Activated CD4-positive, alpha-beta T cell treated with anti-CD3 and anti-CD28 coated beads, Interleukin-2, amount 50 U/mL, for 24 hours (primary cell): ENCODE measurements at regions not wholly inside any gene's neighbourhood (a gene's known extent, or its start where the extent isn't known, plus 50 kb on each side); places are given as distances from the start of the nearest gene placed in this dataset.
"Not testable (repeated sequence)": the region's sequence is repeated elsewhere in the genome, so short reads cannot be mapped to it uniquely, and the experiment has no call there.

Experiments used
- DNase-seq, 2 donors: peaks; one replicate each; pipeline ENCODE4 v3.0.0-alpha.2; 2020; ENCODE audit warnings: low read depth in 1 of 2, low spot score in 1 of 2

DNA sequence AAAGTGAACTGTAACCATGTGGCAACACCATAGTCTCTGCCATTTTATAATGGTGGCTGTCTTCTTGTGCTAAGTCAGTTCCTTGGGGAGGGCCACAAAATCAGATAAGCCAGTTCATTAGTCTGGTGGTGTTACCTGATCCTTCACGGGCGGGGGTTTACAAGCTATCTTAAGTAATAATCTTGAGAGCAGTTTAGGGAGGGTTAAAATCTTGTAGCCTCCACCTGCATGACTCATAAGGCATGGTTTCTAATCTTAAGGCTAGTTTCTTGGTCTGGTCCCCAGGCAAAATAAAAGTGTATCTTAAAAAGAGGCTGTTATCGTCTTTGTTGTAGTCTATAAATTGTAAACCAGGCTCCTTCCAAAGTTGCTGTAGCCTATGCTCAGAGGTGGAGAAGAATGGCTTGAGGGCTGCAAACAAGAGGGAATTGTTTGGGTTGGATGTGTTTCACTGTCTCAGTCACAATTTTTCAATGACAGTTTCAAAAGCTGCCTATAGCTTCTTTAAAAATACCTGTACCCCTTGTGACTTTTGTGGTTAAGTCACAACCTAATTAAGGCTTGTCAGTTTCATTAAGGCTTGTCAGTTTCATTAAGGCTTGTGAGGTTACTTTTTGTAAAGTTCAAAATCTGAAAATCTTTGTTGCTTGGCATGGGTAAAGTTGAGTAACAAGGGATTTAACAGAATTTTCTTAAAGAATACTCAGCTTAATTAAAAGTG, 135.7 kb downstream of the RPS4Y2 start:
- no peak for DNase-seq

DNA sequence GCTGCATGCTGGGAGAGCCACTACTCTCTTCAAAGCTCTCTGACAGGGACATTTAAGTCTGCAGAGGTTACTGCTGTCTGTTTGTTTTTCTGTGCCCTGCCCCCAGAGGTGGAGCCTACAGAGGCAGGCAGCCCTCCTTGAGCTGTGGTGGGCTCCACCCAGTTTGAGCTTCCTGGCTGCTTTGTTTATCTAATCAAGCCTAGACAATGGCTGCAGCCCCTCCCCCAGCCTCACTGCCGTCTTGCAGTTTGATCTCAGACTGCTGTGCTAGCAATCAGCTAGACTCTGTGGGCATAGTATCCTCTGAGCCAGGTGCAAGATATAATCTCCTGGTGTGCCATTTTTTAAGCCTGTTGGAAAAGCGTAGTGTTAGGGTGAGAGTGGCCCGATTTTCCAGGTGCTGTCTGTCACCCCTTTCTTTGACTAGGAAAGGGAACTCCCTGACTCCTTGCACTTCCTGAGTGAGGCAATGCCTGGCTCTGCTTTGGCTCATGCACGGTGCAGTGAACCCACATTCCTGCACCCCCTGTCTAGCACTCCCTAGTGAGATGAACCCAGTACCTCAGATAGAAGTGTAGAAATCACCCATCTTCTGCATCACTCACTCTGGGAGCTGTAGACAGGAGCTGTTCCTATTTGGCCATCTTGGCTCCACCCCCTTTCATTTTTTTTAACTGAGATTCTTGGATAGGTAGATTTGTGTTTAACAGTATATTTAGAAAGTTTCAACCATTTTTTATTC, 169.6 kb downstream of the RPS4Y2 start:
- DNase-seq, result not testable (repeated sequence)

- no peak for DNase-seq
Measured at GRCh38 chrY:20929691-20930342, 173.9 kb downstream of the RPS4Y2 start.

DNA sequence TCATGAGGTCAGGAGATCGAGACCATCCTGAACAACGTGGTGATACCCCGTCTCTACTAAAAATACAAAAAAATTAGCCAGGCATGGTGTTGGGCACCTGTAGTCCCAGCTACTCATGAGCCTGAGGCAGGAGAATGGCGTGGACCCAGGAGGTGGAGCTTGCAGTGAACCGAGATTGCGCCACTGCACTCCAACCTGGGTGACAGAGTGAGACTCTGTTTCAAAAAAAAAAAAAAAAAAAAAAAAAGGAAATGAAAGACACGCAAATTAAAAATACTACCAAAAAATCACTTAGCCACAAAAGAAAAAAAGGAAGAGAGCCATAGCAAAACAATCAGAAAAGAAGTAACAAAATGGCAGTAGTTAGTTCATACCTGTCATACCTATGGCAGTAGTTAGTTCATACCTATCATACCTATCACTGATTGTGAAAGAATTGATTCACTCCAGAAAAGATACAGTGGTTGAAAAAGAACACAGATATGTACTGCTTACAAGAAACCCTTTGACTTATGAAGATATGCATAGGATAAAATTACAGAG, 180.9 kb downstream of the RPS4Y2 start:
- not testable (repeated sequence) for DNase-seq

GRCh38 chrY:20961512-20961911, 205.6 kb downstream of the RPS4Y2 start:
- DNase-seq, result no peak

DNA sequence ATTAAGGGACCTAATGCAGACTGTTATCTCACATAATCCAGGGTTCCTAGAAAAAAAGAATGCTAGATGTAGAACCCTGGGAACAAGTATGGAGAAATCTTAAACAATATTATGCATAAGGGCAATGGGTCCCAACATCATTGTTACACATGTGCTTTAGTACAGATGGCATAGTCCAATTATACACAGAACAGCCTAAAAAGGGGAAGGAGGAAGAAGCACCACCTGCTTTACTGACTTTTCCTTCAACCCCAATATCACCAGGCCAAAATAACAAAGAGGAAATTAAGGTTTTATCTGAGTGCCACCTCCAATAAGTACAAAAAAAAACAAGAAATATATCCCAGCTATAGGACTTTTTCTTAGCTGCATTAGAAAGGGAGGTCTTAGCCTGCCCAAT, 211.9 kb downstream of the RPS4Y2 start:
- DNase-seq, result no peak

DNA sequence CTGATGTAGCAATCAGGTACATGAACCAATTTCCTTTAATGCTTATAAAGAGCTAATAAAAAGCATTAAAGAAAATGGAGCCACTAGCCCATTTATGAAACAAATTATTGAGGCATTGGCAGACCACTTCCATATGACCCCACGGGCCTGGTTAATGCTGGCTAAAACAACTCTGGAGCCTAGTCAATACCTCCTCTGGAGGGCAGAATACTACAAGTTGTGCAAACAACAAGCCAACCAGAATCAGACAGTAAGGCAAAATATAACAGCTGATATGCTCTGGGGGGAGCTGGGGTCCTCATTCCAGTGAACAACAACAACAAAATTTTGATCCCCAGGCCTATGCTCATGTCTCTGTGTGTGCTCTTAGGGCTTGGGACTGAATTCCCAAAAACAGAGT, 212.3 kb downstream of the RPS4Y2 start:
- DNase-seq, result no peak

DNA sequence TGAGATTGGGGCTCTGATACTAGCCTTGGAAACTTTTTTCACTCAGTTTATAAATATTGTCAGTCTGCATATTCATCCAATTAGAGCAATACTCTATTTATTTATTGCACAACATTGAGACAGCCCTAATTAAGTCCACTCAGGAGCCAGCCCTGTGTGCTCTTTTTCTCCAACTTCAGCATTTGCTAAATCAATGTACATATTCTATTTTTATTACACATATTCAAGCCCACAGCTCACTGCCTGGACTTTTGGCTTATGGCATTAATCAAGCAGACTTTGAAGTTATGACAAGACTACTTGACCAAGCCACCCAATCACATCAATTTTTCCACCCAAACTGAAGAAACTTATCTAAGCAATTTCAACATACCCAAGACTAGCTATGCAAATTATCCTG, 215.5 kb downstream of the RPS4Y2 start:
- DNase-seq, result no peak

DNA sequence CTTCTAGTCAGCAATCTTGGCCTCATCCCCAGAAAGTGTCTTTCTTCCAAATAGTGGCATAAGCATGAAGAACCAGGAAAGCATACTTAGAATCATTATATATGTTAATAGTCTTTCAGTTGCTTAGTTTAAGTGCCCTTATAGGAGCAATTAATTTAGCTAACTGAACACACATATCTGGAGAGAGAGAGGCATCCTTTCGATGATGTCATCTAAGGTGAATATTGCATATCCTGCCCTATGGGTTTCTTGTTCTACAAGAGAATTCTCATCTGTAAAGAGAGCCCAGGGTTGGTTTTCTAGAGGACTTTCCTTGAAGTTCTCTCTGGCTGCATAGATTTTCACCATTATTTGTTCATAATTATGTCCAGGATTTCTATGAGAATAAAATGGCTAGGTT, 230.1 kb downstream of the RPS4Y2 start:
- DNase-seq, result no peak

DNA sequence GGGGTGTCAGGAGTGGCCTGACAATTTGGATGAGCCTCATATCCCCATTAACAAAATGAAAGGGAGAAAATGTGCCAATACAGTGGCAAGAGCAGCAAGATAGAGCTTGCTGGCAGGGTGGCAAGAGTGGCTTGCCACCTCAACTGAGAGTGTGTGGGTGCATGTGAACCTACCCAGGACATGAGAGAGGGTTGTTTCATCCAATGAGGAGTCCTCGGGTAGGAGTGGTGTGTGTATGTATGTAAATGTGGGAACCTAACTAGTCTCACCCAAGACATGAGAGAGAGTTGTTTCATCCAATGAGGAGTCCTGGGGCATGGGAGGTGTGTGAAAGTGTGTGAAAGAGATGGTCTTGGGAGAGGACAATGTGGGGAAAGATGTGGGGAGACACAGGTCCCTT, 234.2 kb downstream of the RPS4Y2 start:
- no peak for DNase-seq

DNA sequence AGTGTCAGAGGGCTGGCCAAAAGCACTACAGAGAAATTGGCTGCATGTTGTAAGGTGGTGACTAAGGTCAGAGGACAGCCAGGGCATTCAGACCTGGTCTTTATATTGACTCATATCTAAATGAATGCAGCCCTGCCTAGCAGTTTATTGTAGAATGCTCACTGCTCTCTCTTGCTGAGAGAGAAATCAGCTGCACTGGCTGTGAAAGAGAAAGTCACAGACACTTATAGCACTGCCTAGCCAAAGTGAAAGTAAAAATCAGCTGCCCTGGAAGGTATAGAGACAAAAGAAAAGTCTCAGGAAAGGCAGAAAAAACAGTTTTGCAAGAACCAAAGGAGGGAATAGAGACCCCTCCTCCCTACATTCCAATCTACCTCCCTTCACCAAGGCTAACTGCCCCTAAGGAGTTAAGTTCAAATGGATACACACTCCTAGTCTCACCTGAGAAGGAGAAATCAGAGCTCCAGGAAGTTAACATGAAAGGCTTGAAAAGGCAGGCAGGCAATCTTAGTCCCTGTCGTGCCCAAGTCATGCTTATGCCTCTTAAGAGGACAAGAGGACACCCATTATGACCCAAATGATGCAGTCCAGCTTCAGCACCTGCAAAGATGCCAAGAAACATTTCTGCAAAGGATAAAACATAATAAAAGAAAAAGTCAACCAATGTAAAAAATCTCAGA, 235.1 kb downstream of the RPS4Y2 start:
- DNase-seq, result no peak

- no peak for DNase-seq
Measured at GRCh38 chrY:20997355-20997754, 241.4 kb downstream of the RPS4Y2 start.

- DNase-seq, result no peak
Measured at GRCh38 chrY:20998016-20998415, 242.1 kb downstream of the RPS4Y2 start.

- DNase-seq, result no peak
Measured at GRCh38 chrY:20998483-20998882, 242.6 kb downstream of the RPS4Y2 start.

GRCh38 chrY:21001102-21001501, 245.2 kb downstream of the RPS4Y2 start:
- no peak for DNase-seq

GRCh38 chrY:21003059-21003458, 247.2 kb downstream of the RPS4Y2 start:
- no peak for DNase-seq

- DNase-seq, result no peak
Measured at GRCh38 chrY:21005531-21005930, 249.6 kb downstream of the RPS4Y2 start.

GRCh38 chrY:21021811-21022210, 265.9 kb downstream of the RPS4Y2 start:
- DNase-seq, result no peak

DNA sequence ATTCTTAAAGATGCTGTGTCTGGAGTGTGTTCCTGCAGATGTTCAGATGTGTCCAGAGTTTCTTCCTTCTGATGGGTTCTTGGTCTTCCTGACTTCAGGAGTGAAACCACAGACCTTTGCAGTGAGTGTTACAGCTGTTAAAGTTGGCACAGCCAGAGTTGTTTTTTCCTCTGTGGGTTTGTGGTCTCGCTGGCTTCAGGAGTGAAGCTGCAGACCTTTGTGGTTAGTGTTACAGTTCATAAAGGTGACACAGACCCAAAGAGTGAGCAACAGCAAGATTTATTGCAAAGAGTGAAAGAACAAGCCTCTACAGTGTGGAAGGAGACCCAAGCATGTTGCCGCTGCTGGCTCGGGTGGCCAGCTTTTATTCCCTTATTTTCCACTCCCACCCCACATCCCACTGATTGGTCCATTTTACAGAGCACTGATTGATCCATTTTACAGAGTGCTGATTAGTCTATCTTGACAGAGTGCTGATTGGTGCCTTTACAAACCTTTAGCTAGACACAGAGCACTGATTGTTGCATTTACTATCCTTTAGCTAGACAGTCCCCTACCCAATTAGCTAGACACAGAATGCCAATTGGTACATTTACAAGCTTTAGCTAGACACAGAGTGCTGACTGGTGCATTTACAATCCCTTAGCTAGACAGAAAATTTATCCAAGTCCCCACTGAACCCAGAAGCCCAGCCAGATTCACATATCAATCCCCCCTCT, 266.6 kb downstream of the RPS4Y2 start:
- no peak for DNase-seq

DNA sequence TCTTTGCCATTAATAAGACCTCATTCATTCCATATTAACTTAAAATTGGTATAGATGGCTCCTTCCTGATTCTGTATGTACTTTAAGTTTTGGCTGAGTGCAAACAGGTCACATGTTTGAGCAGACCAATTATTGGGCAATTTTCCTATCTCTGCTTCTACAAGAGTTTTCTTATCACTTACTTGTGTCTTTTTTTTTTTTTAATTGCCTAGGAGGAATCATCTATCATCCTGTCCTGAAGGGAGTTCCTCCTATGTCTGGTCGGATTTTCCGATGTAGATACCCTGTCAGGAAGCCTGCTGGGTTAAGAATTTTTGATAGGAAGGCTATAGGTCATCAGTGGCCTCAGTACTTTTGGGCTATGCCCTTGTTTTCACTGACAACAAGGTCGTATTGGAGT, 268.0 kb downstream of the RPS4Y2 start:
- DNase-seq, result no peak

GRCh38 chrY:21028506-21028905, 272.6 kb downstream of the RPS4Y2 start:
- DNase-seq, result no peak
